ENCODE measurements at regions not wholly inside any gene's neighbourhood (a gene's known extent, or its start where the extent isn't known, plus 50 kb on each side); places are given as distances from the start of the nearest gene placed in this dataset.

DNA sequence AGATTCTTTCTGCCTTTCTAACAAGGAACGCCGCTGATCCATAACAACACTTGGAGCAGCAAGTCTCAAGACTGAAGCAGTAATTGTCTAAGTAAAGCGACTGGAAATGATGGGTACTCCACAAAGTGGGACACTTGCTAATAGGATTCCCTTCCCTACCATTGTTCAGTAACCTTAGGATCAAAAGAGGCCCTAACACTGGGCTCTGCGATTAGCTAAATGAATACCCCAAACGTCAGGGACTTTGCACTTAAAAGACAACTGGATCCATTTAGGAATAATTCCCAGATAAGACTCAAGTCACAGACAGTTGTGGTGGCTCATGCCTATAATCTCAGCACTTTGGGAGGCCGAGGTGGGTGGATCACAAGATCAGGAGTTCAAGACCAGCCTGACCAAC is 221.9 kb upstream of the FGGY start:
- H3K36me3 ChIP-seq (ENCODE audit: insufficient read depth, low read length): no peaks in the 10 kb centered on the region
- no peaks in the 10 kb centered on the region for H3K9me2 ChIP-seq (replicated peaks; ENCODE audit: low read depth, low read length)
- H3K4me2 ChIP-seq (ENCODE audit: low read depth, low read length, poor library complexity, severe bottlenecking): no peak overlapping the region
- peaks cover 34% of the 10 kb centered on the region for H3K4me1 ChIP-seq (ENCODE audit: insufficient read depth, low read length, poor library complexity, severe bottlenecking)
- no peak overlapping the region for H3K9ac ChIP-seq (ENCODE audit: low read depth, low read length, poor library complexity, severe bottlenecking)
- no peaks in the 10 kb centered on the region for H4K20me1 ChIP-seq (ENCODE audit: insufficient read depth, low read length, poor library complexity, severe bottlenecking)
- H3K4me3 ChIP-seq (ENCODE audit: low read length, poor library complexity, severe bottlenecking): no peak overlapping the region
- peaks cover 22% of the 10 kb centered on the region for H3K27me3 ChIP-seq (ENCODE audit: insufficient read depth, low read length, poor library complexity, severe bottlenecking)
- no peak overlapping the region for H2AFZ ChIP-seq (ENCODE audit: low read length)
- H3K79me2 ChIP-seq (ENCODE audit: insufficient read depth, low read length): no peaks in the 10 kb centered on the region
- no peak for TF ChIP-seq EZH2phosphoT487 (IDR thresholded peaks at IDR 0.05; ENCODE audit: borderline replicate concordance)
- TF ChIP-seq, protein P1, sequence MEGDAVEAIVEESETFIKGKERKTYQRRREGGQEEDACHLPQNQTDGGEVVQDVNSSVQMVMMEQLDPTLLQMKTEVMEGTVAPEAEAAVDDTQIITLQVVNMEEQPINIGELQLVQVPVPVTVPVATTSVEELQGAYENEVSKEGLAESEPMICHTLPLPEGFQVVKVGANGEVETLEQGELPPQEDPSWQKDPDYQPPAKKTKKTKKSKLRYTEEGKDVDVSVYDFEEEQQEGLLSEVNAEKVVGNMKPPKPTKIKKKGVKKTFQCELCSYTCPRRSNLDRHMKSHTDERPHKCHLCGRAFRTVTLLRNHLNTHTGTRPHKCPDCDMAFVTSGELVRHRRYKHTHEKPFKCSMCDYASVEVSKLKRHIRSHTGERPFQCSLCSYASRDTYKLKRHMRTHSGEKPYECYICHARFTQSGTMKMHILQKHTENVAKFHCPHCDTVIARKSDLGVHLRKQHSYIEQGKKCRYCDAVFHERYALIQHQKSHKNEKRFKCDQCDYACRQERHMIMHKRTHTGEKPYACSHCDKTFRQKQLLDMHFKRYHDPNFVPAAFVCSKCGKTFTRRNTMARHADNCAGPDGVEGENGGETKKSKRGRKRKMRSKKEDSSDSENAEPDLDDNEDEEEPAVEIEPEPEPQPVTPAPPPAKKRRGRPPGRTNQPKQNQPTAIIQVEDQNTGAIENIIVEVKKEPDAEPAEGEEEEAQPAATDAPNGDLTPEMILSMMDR (conservative IDR thresholded peaks at IDR 0.05; ENCODE audit: low read length): no peak
- no peaks in the 10 kb centered on the region for H3F3A ChIP-seq (ENCODE audit: low read depth)
- H3K9me3 ChIP-seq (ENCODE audit: insufficient read depth, low read depth, low read length): no peaks in the 10 kb centered on the region

DNA sequence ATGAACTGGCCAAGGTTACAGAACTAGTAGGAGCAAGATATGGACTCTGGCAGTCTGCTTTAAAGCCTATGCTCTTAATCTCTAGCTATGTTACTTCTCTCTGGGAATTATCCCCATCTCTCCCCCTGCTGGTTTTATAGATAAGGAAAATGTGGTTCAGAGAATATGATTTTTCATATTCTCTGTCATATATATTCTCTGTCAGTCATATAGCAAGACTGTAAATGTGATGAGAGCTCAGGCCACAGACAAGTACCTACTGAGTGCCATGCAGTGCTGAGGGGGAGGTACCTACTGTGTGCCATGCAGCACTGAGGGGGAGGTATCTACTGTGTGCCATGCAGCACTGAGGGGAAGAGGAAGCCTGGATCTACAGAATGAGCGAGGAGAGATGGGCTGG is 220.3 kb upstream of the FGGY start:
- no peaks in the 10 kb centered on the region for H3F3A ChIP-seq (ENCODE audit: low read depth)
- H3K9me2 ChIP-seq (replicated peaks; ENCODE audit: low read depth, low read length): no peaks in the 10 kb centered on the region
- no peaks in the 10 kb centered on the region for H3K9me3 ChIP-seq (ENCODE audit: insufficient read depth, low read depth, low read length)
- no peak overlapping the region for H3K9ac ChIP-seq (ENCODE audit: low read depth, low read length, poor library complexity, severe bottlenecking)
- H3K79me2 ChIP-seq (ENCODE audit: insufficient read depth, low read length): no peaks in the 10 kb centered on the region
- peaks cover 25% of the 10 kb centered on the region for H3K4me1 ChIP-seq (ENCODE audit: insufficient read depth, low read length, poor library complexity, severe bottlenecking)
- H3K27me3 ChIP-seq (ENCODE audit: insufficient read depth, low read length, poor library complexity, severe bottlenecking): peaks cover 36% of the 10 kb centered on the region
- no peak overlapping the region for H2AFZ ChIP-seq (ENCODE audit: low read length)
- H3K4me2 ChIP-seq (ENCODE audit: low read depth, low read length, poor library complexity, severe bottlenecking): no peak overlapping the region
- H3K36me3 ChIP-seq (ENCODE audit: insufficient read depth, low read length): no peaks in the 10 kb centered on the region
- TF ChIP-seq, protein P1 (conservative IDR thresholded peaks at IDR 0.05; ENCODE audit: low read length): peak; percentile 41
- TF ChIP-seq EZH2phosphoT487 (IDR thresholded peaks at IDR 0.05; ENCODE audit: borderline replicate concordance): no peak
- no peaks in the 10 kb centered on the region for H4K20me1 ChIP-seq (ENCODE audit: insufficient read depth, low read length, poor library complexity, severe bottlenecking)
- H3K4me3 ChIP-seq (ENCODE audit: low read length, poor library complexity, severe bottlenecking): no peak overlapping the region

DNA sequence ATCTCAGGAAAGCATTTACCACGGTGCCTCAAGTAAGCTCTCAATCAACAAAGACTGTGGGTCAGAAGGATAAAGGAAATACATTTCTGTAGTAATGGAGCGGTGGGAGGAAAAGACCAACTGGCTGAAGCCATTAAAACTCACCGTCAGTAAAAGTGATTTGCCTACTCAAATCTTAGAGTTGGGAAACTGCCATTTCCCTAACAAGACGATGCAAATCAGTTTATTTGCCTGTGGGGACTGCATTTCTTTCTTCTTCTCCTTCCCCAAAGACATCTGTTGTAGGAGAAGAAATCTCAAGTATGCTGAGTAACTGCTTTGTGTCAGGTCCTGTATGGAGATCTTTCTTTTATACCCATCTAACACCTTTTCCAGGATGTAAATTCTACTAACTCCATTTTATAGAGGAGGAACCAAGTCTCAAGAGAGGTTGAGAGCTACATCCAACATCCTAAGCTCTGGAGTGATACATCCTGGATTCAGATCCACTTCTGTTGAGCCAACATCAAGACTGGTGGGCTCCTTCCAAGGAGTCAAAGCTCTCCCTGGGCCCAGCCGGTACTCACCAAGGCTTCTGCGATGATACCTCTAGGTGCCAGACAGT is 219.3 kb upstream of the FGGY start:
- peaks cover 16% of the 10 kb centered on the region for H3K4me1 ChIP-seq (ENCODE audit: insufficient read depth, low read length, poor library complexity, severe bottlenecking)
- no peaks in the 10 kb centered on the region for H3K9me3 ChIP-seq (ENCODE audit: insufficient read depth, low read depth, low read length)
- TF ChIP-seq EZH2phosphoT487 (IDR thresholded peaks at IDR 0.05; ENCODE audit: borderline replicate concordance): no peak
- TF ChIP-seq, protein P1 (conservative IDR thresholded peaks at IDR 0.05; ENCODE audit: low read length): no peak
- no peaks in the 10 kb centered on the region for H3K79me2 ChIP-seq (ENCODE audit: insufficient read depth, low read length)
- no peak overlapping the region for H2AFZ ChIP-seq (ENCODE audit: low read length)
- no peaks in the 10 kb centered on the region for H4K20me1 ChIP-seq (ENCODE audit: insufficient read depth, low read length, poor library complexity, severe bottlenecking)
- H3K9ac ChIP-seq (ENCODE audit: low read depth, low read length, poor library complexity, severe bottlenecking): no peak overlapping the region
- no peaks in the 10 kb centered on the region for H3K9me2 ChIP-seq (replicated peaks; ENCODE audit: low read depth, low read length)
- no peaks in the 10 kb centered on the region for H3F3A ChIP-seq (ENCODE audit: low read depth)
- no peak overlapping the region for H3K4me3 ChIP-seq (ENCODE audit: low read length, poor library complexity, severe bottlenecking)
- H3K36me3 ChIP-seq (ENCODE audit: insufficient read depth, low read length): no peaks in the 10 kb centered on the region
- H3K4me2 ChIP-seq (ENCODE audit: low read depth, low read length, poor library complexity, severe bottlenecking): peak overlapping the region; percentile 38
- peaks cover 36% of the 10 kb centered on the region for H3K27me3 ChIP-seq (ENCODE audit: insufficient read depth, low read length, poor library complexity, severe bottlenecking)

All from Loucy (cell line).